SK-N-DZ (cell line): ENCODE measurements at regions not wholly inside any gene's neighbourhood (a gene's known extent, or its start where the extent isn't known, plus 50 kb on each side); places are given as distances from the start of the nearest gene placed in this dataset.
A peak's percentile ranks its signal among the peaks of the same experiment; 100 is the strongest.
"Not testable (repeated sequence)": the region's sequence is repeated elsewhere in the genome, so short reads cannot be mapped to it uniquely, and the experiment has no call there.

Experiments
- DNase-seq: peaks from one replicate; pipeline ENCODE4 v3.0.0-alpha.2; 2015; ENCODE audit warnings: low spot score

- DNase-seq = no peak
Observed at GRCh38 chr11:45388472-45388871, 102.3 kb upstream of the SYT13 start.

GRCh38 chr11:45387885-45388284, 101.7 kb upstream of the SYT13 start:
- not testable (repeated sequence) for DNase-seq

GRCh38 chr11:45386972-45387371, 100.8 kb upstream of the SYT13 start:
- no peak for DNase-seq

- no peak for DNase-seq
Observed at GRCh38 chr11:45385844-45386243, 99.7 kb upstream of the SYT13 start.

- no peak for DNase-seq
Observed at GRCh38 chr11:45385423-45385822, 99.3 kb upstream of the SYT13 start.

GRCh38 chr11:45384711-45385241, 98.6 kb upstream of the SYT13 start:
- DNase-seq = no peak

- DNase-seq = no peak
Observed at GRCh38 chr11:45384016-45384415, 97.9 kb upstream of the SYT13 start.

GRCh38 chr11:45383224-45383623, 97.1 kb upstream of the SYT13 start:
- DNase-seq = no peak

- no peak for DNase-seq
Observed at GRCh38 chr11:45382133-45382878, 96.2 kb upstream of the SYT13 start.

- no peak for DNase-seq
Observed at GRCh38 chr11:45379162-45379863, 93.2 kb upstream of the SYT13 start.

- DNase-seq = no peak
Observed at GRCh38 chr11:45378516-45378915, 92.4 kb upstream of the SYT13 start.

- no peak for DNase-seq
Observed at GRCh38 chr11:45374653-45375059, 88.5 kb upstream of the SYT13 start.

- no peak for DNase-seq
Observed at GRCh38 chr11:45374130-45374529, 88.0 kb upstream of the SYT13 start.

GRCh38 chr11:45373506-45374035, 87.4 kb upstream of the SYT13 start:
- DNase-seq = no peak

GRCh38 chr11:45372414-45372813, 86.3 kb upstream of the SYT13 start:
- not testable (repeated sequence) for DNase-seq

- peak; percentile 56 for DNase-seq
Observed at GRCh38 chr11:45371251-45372115, 85.3 kb upstream of the SYT13 start.

- no peak for DNase-seq
Observed at GRCh38 chr11:45369313-45369712, 83.2 kb upstream of the SYT13 start.

- DNase-seq = no peak
Observed at GRCh38 chr11:45368697-45369096, 82.6 kb upstream of the SYT13 start.

- no peak for DNase-seq
Observed at GRCh38 chr11:45366619-45367190, 80.6 kb upstream of the SYT13 start.

- no peak for DNase-seq
Observed at GRCh38 chr11:45365961-45366618, 79.9 kb upstream of the SYT13 start.

GRCh38 chr11:45362636-45363035, 76.5 kb upstream of the SYT13 start:
- DNase-seq = no peak
